ENCODE measurements at regions not wholly inside any gene's neighbourhood (a gene's known extent, or its start where the extent isn't known, plus 50 kb on each side); places are given as distances from the start of the nearest gene placed in this dataset.
"Not testable (repeated sequence)": the region's sequence is repeated elsewhere in the genome, so short reads cannot be mapped to it uniquely, and the experiment has no call there.

DNA sequence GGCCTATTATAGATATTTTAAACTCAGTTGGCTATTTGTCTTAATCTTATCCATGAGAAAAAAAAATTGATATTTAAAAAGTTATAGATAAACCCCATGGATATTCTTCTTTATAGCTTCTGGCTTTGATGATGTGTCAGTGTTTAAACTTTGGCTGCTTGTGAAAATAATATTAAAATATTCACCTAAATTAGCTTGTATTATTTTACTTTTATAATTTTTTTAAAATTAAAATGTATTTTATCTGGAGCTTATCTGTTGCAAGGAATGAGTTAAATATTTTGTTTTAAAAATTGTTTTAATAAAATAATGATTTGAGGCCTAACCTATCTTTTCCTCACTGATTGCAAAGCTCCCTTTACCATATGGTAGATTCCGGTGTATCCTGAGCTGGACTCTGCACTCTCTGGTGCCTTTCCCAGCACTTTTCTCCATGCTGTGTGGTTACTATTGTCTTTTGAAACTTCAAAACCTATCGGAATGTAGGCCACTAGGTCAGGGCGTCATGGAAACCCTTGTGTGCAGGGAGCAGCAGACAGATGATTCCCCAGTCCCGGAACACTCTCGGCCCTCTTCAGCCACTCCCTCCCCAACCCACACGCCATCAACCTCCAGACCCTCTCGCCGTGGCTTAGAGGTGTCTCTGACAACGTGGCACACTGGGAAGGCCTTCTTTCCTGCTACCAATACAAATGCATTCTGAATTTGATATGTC is 252.3 kb upstream of the ATP10A start:
- FAIRE-seq: no peak

DNA sequence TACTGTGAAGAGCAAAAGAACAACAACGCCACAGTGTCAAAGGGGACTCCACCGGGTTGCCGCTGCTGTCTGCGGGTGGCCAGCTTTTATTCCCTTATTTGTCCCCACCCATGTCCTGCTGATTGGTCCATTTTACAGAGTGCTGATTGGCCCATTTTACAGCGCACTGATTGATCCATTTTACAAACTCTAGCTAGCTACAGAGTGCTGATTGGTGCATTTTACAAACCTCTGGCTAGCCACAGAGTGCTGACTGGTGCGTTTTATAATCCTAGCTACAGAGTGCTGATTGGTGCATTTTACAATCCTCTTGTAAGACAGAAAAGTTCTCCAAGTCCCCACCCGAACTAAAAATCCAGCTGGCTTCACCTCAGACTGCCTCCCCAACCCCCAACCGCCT is 251.0 kb upstream of the ATP10A start:
- not testable (repeated sequence) for FAIRE-seq

DNA sequence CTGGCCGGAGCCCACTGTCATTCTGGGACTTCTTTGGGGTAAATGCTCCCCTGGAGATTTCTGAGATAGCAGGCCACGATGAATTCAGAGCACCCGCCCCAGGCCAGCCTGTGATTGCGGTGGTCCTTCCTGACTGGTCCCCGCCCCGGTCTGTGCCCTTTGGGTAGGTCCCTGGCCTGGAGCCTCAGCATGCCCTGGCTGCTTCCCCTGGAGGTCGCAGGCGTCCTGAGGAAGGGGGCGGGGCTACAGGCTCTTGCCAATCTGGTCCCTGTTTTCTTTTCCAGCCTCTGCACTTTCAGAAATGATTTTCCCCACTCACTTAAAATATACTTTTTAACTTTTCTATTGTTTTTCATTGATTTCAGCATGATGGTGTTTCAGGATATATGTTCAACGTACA is 250.2 kb upstream of the ATP10A start:
- no peak for FAIRE-seq

DNA sequence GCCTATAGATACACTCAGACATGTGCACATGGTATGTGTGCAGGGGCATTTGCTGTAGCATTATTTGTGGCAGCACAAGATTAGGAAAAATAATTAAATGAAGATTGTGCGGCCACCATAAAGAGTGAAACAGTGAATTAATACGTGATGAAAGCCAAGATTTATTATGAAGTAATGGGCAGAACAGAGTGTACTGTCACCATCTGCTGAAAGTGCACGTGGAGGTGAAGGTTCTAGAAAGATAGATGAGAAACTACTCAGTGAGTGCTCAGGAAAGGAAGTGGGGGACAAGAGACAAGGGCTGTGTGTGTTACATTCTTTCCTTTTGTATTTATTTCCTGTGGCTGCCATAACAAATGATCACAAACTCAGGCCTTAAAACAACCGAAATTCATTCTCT is 246.1 kb upstream of the ATP10A start:
- FAIRE-seq: no peak

DNA sequence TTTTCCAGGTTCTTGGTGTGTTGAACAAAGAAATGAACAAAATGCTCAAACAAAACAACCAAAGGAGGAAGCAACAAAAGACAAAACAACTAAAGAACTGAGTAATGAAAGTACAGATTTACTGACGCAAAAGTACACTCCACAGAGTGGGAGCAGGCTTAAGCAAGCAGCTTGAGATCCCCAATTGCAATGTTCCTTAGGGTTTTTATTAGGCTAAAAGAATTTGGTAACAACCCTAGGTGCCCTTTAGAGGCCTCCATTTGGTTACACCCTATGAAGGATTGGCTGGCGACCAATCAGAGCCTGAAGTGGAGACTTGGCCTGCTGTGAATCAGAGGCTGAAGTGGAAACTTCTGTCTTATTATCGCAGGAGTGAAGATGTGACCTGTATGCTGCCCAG is 243.4 kb upstream of the ATP10A start:
- FAIRE-seq: no peak

DNA sequence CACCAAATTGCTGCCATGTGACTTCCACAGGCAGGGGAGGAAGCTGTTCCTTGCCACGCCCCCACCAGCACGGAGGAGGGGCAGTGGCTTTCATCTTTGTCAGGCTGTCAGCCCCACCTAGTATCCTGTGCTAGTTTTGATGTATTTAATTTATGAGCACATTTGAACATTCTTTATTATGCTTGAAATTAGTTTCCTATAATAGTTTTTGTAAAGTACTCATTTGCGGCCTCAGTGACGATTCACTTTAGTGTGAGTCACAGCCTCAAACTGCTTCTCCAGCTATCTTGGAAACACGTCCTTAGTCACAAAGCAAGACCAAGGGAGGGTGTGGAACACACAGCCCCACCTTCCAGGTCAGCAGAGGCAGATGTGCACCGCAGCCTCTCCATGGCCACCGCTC is 239.9 kb upstream of the ATP10A start:
- no peak for FAIRE-seq

DNA sequence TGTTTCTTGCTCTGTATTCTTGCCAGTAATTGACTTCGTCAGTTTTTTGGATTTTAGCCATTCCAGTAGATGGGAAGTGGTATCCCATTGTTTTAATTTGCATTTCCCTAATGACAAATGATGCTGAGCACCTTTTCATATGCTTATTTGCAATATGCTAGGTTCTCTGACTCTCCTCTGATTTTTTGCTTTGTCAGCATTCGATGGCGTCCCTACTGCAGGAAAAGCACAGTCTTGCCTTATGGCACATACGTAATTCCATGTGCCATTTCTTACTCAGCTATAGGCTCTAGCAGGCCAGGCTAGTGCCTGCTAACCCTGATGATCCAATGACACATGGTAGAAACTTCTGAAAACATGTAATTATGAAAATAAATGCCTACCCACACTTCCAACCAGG is 239.2 kb upstream of the ATP10A start:
- no peak for FAIRE-seq

DNA sequence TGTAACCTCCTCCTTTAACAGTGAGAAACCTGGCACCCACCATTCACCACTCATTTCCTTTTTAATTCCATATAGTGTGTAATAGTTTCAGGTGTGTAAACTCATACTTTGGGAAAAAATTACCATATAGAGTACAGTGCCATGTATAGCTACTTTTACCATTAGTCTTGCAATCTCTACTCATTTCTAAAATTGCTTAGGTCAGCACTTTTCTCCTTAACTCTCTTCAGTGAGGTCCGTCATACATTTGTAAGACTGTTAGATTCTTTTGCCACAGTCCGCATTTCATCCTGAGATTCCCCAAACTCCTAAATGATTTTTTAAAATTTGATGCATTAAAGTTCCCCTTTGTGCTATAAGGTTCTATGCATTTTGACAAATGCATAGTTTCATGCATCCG is 238.3 kb upstream of the ATP10A start:
- no peak for FAIRE-seq

DNA sequence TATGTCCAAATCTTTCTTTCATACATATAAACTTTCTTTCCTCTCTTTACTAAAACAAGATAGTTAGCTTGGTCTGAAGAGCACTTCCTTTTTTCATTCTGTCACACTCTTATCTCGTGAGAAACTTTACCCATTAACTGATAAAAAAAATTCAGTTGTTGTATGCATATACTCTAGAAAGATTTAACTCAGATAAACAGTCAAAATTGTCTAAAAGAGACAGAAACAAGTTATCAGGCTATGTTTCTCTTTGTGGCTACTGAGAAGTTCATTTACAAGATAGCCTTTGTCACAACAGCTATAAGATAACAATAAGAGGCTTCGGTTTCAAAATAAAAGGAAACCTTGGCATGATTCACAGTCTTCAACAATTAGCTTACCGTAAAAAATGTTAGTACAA is 235.7 kb upstream of the ATP10A start:
- FAIRE-seq: no peak

DNA sequence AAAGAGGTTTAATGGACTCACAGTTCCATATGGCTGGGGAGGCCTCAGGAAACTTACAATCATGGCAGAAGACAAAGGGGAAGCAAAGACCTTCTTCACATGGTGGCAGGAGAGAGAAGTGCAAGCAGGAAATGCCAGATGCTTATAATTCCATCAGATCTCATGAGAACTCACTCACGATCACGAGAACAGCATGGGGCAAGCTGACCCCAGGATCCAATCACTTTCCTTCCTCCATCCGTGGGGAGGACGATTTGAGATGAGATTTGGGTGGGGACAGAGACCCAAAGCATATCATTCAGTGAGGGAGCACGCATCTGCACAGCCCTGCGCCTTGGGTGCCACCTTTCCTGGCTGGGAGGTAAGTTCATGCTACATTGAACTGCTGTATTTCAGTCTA is 234.1 kb upstream of the ATP10A start:
- FAIRE-seq: no peak

DNA sequence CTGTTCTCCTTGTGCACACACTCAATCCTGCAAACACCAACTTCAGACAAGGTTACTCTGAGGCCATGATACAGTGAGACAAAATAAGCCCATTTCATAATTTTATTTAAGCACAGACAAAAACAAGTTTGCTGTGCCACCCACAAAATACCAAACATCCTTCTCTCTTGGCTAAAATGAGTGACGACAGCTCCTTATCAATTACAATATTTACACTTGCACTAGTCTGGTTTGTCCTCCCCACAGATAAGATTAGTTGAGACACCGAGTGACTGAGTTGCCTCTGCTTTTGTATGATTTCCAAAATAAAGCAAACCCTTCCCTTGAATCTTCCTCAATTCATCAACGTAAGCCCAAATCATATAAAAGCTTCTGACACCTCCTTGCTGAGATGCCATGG is 233.5 kb upstream of the ATP10A start:
- FAIRE-seq: no peak

DNA sequence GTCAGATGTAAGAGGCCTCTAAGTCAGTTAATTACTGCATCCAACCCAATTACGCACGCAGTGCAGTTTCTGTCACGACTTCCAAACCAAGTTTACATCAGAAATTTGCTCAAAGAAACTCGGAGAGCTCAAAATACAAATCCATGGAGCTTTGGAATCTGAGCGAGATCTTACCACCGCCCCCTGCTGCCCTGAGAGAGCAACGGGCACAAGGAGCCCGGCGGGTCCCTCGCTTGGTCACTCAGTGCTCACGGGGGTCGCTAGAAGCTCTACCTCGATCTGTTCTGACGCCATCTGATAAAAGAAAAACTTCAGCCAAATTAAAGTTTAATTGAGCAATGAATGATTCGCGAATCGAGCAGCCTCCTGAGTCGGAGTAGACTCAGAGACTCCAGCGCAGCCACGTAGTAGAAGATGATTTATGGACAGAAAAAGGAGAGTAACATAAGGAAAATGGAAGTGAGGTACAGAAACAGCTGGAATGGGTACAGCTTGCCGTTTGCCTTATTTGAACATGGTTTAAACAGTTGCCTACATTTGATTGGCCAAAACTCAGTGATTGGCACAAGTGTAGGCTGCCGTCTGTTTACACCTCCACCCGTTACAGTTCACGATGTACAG is 232.7 kb upstream of the ATP10A start:
- no peak for FAIRE-seq

DNA sequence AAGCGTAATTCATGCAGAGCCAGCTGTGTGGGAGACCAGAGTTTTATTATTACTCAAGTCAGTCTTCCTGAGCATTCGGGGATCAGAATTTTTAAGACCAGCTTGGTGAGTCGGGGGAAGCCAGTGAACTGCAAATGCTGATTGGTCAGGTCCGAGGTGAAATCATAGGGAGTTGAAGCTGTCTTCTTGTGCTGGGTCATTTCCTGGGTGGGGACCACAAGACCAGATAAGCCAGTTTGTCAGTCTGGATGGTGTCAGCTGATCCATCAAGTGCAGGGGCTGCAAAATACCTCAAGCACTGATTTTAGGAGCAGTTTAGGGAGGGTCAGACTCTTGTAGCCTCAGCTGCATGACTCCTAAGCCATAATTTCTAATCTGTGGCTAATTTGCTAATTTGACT is 228.1 kb upstream of the ATP10A start:
- FAIRE-seq: no peak

DNA sequence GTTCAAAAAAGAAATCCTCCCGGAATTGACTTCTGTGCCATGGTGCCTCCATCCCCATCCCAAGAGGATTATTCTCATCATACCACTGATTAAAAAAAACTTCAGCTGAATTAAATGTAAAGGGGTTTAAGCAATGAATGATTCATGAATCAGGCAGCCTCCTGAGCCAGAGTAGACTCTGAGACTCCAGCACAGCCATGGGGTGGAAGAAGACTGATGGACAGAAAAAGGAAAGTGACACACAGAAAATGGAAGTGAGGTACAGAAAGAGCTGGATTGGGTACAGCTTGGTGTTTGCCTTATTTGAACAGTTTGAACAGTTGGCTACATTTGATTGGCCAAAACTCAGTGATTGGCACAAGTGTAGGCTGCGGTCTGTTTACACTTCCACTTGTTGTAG is 224.8 kb upstream of the ATP10A start:
- FAIRE-seq: no peak

DNA sequence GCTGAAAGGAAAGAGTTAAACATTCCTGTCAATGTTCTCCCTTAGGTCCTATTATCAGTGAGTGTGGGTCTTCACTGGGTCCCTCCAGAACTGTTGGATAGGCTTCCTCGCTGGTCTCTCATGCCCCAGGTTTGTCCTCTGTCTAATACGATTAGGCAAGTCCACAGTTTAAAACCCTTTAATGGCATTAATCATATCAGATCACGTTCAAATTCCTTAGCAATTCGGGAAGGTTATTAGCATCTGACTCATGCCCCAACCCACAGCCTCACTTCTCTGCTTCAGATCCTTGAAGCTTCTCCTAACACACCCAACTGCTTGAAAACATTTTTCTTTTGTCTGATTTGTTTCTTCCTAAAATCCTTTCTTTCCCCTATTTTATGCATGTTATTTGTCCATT is 224.3 kb upstream of the ATP10A start:
- FAIRE-seq: no peak

DNA sequence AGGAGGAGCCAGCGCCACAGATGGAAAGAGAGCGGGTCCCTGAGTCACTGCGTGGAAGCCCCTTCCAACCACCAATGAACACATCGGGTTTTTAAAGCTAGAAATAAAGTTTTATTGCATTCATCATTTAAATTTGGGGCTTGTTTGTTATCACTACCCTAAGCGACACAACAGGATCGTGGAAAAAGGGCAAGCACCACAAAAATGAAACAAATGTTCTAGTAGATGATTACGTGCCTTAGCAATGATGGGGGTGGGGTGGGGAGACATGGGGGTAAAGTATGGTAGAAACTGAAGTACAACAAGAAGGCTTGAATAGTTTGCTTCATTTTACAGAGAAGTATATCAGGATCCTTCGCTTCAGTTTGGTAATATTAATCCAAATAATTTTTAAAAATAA is 221.6 kb upstream of the ATP10A start:
- no peak for FAIRE-seq

DNA sequence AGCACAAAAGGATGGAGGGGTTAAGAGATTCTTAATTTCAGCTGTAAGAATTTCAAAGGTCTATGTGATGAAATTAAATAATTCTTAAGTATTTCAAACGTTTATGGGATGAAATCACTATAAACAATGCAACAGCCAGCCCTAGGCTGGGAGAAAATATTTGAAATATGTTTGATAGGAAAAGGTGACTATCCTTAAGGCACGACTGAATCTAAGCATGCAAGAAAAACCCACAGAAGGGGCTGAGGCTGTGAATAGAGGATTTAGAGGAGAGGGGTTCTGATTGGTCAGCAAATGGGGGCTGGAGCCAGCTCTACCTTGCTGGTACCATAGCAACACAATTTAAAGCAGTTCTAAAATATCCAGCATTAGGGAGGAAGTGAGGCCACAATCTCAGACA is 220.8 kb upstream of the ATP10A start:
- no peak for FAIRE-seq

DNA sequence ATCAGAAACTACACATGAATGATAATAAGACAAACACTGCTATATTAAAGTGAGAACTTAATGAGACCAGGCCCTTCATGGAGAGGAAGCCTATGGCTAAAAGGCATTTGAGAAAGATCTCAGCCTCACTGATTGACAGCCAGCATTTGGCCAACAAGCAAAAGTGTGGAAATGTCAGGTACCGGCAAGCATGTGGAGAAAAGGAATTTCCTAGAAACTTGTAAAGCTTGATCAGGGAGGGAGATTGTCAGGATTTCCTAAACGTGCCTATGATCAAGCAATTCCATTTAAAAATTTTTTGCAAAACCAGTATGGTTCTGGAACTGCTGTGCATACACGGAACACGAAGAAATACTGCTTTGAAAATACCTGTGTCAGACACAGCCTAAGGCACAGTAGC is 220.3 kb upstream of the ATP10A start:
- no peak for FAIRE-seq

DNA sequence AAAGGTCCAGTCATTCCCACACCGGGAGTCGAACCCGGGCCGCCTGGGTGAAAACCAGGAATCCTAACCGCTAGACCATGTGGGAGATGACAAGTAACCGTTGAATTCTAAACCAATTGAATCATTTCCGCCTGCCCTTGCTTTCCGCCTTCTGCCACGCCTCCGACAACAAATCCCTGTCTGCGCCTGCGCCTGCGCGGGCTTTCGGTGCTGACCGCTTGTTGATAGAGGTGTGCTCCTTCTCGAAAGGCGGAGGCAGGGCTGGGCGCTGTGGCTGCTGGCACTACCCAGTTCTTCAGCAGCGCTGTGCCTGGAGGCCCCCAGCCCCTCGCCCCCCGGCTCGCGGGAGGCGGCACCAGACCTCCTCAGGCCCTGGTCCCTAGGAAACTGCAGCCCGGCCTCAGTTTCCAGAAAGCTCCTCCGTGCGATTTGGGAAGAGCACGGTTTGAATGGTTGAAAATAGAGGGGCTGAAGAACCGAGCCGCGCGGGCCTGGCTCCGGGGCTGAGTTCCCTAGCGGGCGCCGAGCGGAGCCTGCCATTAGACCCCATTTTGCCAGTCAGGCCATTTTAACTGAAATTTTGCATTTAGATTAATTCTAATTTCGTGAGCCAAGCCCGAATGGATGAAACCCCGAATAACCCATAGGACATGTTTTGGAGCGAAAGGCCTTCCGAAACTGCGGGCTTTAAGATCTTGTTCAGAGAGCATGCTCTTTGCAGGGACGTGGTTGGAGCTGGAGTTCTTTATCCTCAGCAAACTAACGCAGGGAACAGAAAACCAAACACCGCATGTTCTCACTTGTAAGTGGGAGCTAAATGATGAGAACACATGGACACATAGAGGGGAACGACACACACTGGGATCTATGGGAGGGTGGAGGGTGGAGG is 219.3 kb upstream of the ATP10A start:
- FAIRE-seq: peak; percentile 92

DNA sequence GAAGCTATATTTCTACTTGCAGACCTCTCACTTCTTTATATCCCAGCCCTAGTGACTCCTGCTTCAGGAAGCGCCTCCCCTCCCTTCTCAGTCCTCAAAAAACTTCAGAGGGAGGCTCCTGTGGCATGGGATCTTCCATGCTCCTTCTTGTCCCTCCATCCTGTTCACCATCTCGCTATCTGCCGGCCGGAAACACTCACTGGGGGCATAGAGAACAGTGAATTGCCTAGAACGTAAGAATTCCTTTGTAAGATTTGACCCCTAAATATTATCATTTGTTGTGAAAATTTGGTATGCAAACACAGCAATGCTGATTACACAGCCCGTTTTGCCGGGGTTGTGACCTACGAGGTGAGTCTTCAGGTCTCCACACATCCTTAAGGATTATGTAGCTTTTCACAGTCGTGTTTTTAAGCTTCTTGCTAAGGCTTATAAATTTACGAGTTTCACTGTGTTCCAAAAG is 218.7 kb upstream of the ATP10A start:
- FAIRE-seq: no peak

DNA sequence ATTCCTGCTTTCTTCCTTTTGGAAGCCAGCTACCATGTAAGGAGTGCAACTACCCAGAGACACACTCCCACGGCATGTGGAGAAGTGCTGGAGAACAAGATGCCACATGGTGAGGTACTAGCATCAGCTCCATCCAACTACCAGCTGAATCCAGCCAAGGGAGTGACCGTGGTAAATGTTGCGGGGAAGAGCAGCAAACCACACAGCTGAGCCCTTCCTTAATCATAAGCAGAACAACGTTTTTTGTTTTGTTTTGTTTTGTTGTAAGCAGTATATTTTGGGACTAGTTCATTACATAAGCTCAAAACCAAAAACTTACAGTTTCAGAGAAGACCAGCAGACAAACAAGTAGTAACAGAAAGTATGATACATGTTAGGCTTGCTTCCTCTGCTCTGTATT is 212.6 kb upstream of the ATP10A start:
- FAIRE-seq: no peak

DNA sequence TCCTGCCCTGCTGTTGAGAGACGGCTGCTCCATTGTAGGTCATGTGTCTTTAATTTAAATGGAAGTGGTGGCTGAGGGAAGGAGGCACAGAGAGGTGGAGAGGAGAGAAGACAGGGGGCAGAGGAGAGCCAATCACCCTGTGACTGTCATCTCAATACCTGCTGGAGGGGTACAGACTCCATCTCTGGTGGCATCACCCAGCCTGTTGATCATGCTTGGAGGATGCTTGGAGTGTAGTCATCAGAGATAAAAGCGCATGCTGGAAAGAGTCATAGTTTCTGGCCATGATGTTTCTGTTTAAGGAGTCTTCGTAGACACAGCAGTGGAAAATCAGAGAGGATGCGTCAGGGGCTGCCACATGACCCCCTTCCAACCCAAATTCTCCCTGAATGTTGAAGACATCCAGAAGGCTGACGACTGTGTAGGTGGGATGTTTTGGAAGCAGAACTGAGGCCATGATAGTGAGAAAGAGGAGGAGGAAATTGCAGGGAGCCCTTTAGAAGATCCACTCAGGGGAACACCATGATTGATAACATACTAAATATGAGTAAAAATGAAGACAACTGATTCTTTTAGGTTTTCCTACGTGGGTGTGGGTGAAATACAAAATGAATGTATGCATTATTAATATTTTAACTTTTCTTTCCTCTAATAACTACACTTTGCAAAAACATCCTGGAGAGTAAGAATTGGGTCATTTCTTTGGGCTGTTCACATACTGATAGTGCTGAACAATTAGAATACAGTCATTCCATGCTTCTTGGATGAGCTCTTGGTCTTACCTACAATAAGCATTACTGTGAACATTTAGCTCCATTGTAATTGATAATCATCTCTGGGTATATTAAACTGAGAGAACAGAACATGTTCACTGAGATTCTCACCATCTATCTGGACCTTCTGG is 210.6 kb upstream of the ATP10A start:
- no peak for FAIRE-seq

DNA sequence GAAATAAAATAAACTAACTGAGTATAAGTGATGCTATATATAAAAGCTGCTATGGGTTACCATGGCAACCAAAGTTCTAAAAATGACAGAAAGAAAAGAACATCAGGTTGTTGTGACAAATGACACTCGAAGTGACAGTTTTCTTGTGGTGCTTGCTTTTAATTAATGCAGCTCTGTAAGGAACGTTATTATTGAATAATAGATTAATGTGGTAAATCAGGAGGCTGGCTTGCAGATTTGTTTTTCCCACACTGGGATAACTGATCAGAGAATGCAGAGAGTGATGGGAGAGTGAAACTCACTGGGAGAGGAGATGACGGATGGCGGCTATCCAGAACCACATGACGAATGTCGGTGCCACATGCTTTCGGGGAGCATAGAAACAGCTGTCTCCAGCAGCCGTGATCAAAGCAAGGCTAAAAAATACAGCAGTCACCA is 207.0 kb upstream of the ATP10A start:
- FAIRE-seq: no peak

All from A204.1 (cell line).